IMR-90 (cell line): ENCODE measurements at regions not wholly inside any gene's neighbourhood (a gene's known extent, or its start where the extent isn't known, plus 50 kb on each side); places are given as distances from the start of the nearest gene placed in this dataset.

Source experiments
- BHLHE40 ChIP-seq: fragments of 150-350 bp; IDR thresholded peaks from 2 replicates; pipeline ENCODE4 v1.6.1; 2016; ENCODE audit warnings: mild to moderate bottlenecking, low read depth, low read length
- CEBPB ChIP-seq: IDR thresholded peaks from 2 replicates; pipeline ENCODE4 v1.6.1; 2012; ENCODE audit warnings: low read depth, low read length, improper control_type of control experiment
- CTCF ChIP-seq: conservative IDR thresholded peaks from 2 replicates; pipeline ENCODE4 v1.5.1; 2012; ENCODE audit warnings: mild to moderate bottlenecking, low read depth, low read length, improper control_type of control experiment
- MXI1 ChIP-seq: IDR thresholded peaks from 2 replicates; pipeline ENCODE4 v1.6.1; 2012; ENCODE audit warnings: low read depth, mild to moderate bottlenecking, low read length, moderate library complexity, borderline replicate concordance
- NFE2L2 ChIP-seq: fragments of 150-350 bp; IDR thresholded peaks from 2 replicates; pipeline ENCODE4 v1.6.1; 2016; ENCODE audit warnings: low read depth, mild to moderate bottlenecking, low read length
- POLR2A ChIP-seq: IDR thresholded peaks from 2 replicates; pipeline ENCODE4 v1.6.1; 2012; ENCODE audit warnings: mild to moderate bottlenecking, low read depth, low read length
- RAD21 ChIP-seq: IDR thresholded peaks from 2 replicates; pipeline ENCODE4 v1.6.1; 2012; ENCODE audit warnings: low read length, improper control_type of control experiment
- RFX5 ChIP-seq: IDR thresholded peaks from 2 replicates; pipeline ENCODE4 v1.8.0; 2012; ENCODE audit warnings: low read depth, mild to moderate bottlenecking, low read length, moderate library complexity
- SMC3 ChIP-seq: fragments of 150-350 bp; IDR thresholded peaks from 2 replicates; pipeline ENCODE4 v1.6.1; 2016; ENCODE audit warnings: low read depth, mild to moderate bottlenecking, antibody characterized with exemption, low read length, moderate library complexity

DNA sequence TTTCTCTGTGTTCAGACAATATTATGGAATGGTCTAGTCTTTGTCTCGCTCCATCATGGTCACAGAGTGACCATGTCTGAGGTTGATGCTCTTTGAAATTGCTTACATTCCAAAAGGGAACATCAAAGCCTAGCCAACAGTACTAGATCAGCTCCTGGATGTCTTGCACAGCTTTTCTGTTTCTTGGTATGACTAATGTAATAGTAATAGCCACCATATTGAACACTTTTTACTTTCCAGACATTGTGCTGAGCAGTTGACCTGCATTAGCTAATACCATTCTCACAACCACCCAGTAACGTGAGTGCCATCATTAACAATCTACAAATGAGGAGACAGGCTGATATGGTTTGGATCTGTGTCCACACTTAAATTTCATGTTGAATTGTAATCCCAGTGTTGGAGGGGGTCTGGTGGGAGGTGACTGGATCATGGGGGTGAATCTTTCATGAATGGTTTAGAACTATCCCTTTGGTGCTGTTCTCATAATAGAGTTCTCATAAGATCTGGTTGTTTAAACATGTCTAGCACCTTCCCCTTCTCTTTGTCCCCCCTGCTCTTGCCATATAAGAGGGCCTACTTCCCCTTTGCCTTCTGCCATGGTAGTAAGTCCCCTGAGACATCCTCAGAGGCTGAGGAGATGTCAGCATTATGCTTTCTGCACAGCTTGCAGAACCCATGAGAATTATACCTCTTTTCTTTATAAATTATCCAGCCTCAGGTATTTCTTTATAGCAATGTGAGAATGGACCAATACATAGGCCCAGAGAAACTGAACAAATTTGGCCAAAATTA, 577.5 kb upstream of the CLINT1 start:
- TF ChIP-seq CTCF: no peak
- TF ChIP-seq POLR2A: no peak
- no peak for TF ChIP-seq RAD21
- no peak for TF ChIP-seq MXI1
- no peak for TF ChIP-seq SMC3
- no peak for TF ChIP-seq CEBPB
- no peak for TF ChIP-seq BHLHE40
- TF ChIP-seq NFE2L2: no peak
- no peak for TF ChIP-seq RFX5
